Left lung (tissue), 4 donors: ENCODE measurements at regions not wholly inside any gene's neighbourhood (a gene's known extent, or its start where the extent isn't known, plus 50 kb on each side); places are given as distances from the start of the nearest gene placed in this dataset.

Experiments used
- ATAC-seq: fragments of 200-7000 bp; cut with Tn5 transposase; one replicate; pipeline ENCODE4 v1.9.1; 2020; ENCODE audit warnings: moderate library complexity
- DNase-seq, 4 donors: peaks; one replicate each; pipeline ENCODE4 v3.0.0-alpha.2; 2013 to 2020
- H3K27ac ChIP-seq, 2 donors: fragments of 200-600 bp; sonication (generic) in 1 of 2; one replicate each; pipeline versions ENCODE4 v1.5.0 to v1.8.0; 2020 to 2021
- H3K27me3 ChIP-seq, 2 donors: fragments of 200-600 bp; sonication (generic) in 1 of 2; one replicate each; pipeline versions ENCODE4 v1.5.0 to v1.8.0; 2020 to 2021
- H3K36me3 ChIP-seq, 2 donors: fragments of 200-600 bp; sonication (generic) in 1 of 2; one replicate each; pipeline versions ENCODE4 v1.5.0 to v1.8.0; 2020 to 2021
- H3K4me1 ChIP-seq, 2 donors: fragments of 200-600 bp; one replicate each; pipeline ENCODE4 v1.8.0; 2021
- H3K4me3 ChIP-seq, 2 donors: fragments of 200-600 bp; sonication (generic) in 1 of 2; one replicate each; pipeline versions ENCODE4 v1.5.0 to v1.8.0; 2020 to 2021; ENCODE audit warnings: mild to moderate bottlenecking in 1 of 2
- H3K9me3 ChIP-seq, 2 donors: fragments of 200-600 bp; sonication (generic) in 1 of 2; one replicate each; pipeline versions ENCODE4 v1.5.0 to v1.8.0; 2020 to 2021
- intact Hi-C, 2 donors: fragments of 100-400 bp; cut with DNase I; formaldehyde crosslinking; loops; one replicate each; pipeline versions ENCODE4 v1.11.2 to v1.14.2; 2022
- TF ChIP-seq, protein P1 (sequence below), 2 donors: fragments of 200-600 bp; sonication (generic) in 1 of 2; IDR thresholded peaks; one replicate each; pipeline versions ENCODE4 v1.5.0 to v1.8.0; 2021; ENCODE audit warnings: antibody characterized with exemption in 2 of 2
- donor health status: DM: no; HTN: yes; CAD: no.
- donor health status: DM: no; HTN: no; CAD: no.

DNA sequence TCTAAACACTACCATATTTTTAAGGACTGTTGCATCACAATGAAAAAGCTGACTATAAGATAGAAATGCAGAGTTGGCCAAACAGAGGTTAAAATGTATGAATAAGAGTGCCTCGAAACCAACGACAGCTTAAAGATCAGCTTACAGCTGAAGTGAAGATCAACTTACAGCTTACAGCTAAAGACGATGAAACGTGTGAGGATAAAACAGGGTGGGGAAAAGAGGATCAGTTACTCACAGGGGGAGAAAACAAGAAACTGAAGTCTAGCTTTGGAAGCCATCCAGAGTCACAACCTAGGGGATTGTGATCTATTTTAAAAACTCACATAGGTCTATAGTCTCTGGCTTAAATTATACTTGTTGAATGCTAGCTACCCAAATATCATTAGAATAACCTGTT lies 220.0 kb downstream of the SNCAIP start:
- TF ChIP-seq, protein P1, sequence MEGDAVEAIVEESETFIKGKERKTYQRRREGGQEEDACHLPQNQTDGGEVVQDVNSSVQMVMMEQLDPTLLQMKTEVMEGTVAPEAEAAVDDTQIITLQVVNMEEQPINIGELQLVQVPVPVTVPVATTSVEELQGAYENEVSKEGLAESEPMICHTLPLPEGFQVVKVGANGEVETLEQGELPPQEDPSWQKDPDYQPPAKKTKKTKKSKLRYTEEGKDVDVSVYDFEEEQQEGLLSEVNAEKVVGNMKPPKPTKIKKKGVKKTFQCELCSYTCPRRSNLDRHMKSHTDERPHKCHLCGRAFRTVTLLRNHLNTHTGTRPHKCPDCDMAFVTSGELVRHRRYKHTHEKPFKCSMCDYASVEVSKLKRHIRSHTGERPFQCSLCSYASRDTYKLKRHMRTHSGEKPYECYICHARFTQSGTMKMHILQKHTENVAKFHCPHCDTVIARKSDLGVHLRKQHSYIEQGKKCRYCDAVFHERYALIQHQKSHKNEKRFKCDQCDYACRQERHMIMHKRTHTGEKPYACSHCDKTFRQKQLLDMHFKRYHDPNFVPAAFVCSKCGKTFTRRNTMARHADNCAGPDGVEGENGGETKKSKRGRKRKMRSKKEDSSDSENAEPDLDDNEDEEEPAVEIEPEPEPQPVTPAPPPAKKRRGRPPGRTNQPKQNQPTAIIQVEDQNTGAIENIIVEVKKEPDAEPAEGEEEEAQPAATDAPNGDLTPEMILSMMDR (IDR thresholded peaks at IDR 0.05): no peak
- no peak overlapping the region for H3K4me3 ChIP-seq
- H3K36me3 ChIP-seq: no peaks in the 10 kb centered on the region
- H3K9me3 ChIP-seq: no peaks in the 10 kb centered on the region
- H3K27me3 ChIP-seq: no peaks in the 10 kb centered on the region
- intact Hi-C loops: no loop called here
- H3K4me1 ChIP-seq: no peaks in the 10 kb centered on the region
- no peak overlapping the region for H3K27ac ChIP-seq
- DNase-seq (no peak), ATAC-seq (no peak)

DNA sequence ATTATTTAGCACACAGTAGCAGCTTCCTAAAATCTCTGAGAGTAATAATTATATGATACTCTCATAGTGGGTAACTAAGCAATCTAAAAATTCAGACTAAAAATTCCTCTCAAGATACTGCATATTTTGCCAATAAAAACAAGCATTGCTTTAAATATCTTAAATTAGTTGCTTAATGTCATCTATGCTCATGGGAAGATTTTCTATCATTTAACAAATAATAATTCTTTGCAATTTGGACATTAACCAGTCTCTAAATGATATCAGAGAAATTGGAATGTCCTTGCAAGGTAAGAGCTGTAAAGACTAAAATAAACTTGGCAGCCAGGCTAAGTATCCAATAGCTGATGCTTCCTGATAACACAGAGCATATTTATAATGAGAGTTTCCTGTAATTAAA lies 221.8 kb downstream of the SNCAIP start:
- no peaks in the 10 kb centered on the region for H3K9me3 ChIP-seq
- ATAC-seq (no peak), DNase-seq (no peak)
- TF ChIP-seq, protein P1 (IDR thresholded peaks at IDR 0.05): no peak
- H3K4me1 ChIP-seq: no peaks in the 10 kb centered on the region
- H3K4me3 ChIP-seq: no peak overlapping the region
- H3K27ac ChIP-seq: no peak overlapping the region
- no peaks in the 10 kb centered on the region for H3K27me3 ChIP-seq
- intact Hi-C loops: no loop called here
- no peaks in the 10 kb centered on the region for H3K36me3 ChIP-seq

DNA sequence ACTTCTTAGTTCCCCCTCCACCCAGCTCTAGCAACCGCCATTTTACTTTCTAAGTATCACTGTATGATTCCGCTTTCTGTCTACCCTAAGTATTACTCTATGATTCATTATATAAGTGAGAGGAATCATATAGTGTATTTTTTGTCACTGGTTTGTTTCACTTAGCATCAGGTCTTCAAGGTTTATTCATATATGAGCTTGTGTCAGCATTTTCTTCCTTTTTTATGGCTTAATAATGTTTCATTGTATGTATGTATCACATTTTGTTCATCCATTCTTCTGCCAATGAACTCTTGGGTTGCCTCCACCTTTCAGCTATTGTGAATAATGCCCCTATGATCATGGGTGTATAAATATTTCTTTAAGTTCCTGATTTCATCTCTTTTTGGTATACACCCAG lies 222.8 kb downstream of the SNCAIP start:
- DNase-seq: no peak
- no peak for ATAC-seq

DNA sequence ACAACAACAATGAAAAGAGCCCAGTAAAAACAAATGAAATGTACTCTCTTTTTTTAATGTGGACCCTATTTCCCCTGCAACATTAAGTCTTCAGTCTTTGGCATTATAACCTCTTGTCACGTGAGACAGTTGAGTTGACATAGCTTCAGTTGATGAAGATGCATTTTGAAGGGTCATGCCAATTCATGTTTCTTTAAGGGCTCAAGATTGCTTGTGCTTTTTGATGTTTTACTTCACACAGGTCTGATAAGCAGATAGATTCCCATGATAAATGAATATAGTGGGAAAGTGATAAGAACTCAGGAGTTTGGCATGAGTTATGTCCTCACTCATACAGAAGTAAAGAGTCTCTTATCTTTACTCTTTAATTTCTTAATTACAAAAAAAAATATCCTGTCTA lies 229.4 kb downstream of the SNCAIP start:
- TF ChIP-seq, protein P1 (IDR thresholded peaks at IDR 0.05): no peak
- no peak overlapping the region for H3K4me3 ChIP-seq
- ATAC-seq (no peak), DNase-seq (no peak)
- no peaks in the 10 kb centered on the region for H3K36me3 ChIP-seq
- intact Hi-C loops: no loop called here
- H3K4me1 ChIP-seq: no peaks in the 10 kb centered on the region
- H3K27ac ChIP-seq: no peak overlapping the region
- no peaks in the 10 kb centered on the region for H3K9me3 ChIP-seq
- no peaks in the 10 kb centered on the region for H3K27me3 ChIP-seq

More for the DNA sequence above, 222.8 kb downstream of the SNCAIP start:
- Histone ChIP-seq H3K36me3 (no peaks in the 10 kb centered on the region), H3K27me3 (no peaks in the 10 kb centered on the region), H3K4me1 (no peaks in the 10 kb centered on the region), H3K9me3 (no peaks in the 10 kb centered on the region), H3K4me3 (no peak overlapping the region), H3K27ac (no peak overlapping the region)
- TF ChIP-seq, protein P1 (IDR thresholded peaks at IDR 0.05): no peak
- intact Hi-C loops: no loop called here

DNA sequence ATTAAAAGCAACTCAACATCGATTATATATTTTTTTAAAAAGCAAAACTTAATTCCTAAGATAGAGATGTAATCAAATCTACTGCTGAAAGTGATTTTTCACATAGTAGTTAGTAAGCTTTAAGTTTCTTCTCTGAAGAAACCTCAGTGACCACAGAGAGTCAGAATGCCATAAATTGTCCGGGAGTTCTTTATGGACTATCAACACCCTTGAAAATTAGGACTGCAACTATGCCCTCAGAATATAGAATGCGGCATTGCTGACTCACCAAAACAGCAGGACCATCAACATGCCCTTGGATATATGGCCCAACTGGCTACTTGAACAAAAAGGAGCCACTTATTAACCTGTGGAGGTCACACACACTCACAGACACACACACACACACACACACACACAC lies 228.9 kb upstream of the SNX2 start:
- Histone ChIP-seq H3K27ac (no peak overlapping the region), H3K9me3 (no peaks in the 10 kb centered on the region), H3K4me1 (no peaks in the 10 kb centered on the region), H3K4me3 (no peak overlapping the region), H3K36me3 (no peaks in the 10 kb centered on the region), H3K27me3 (no peaks in the 10 kb centered on the region)
- TF ChIP-seq, protein P1 (IDR thresholded peaks at IDR 0.05): no peak
- no peak for ATAC-seq
- intact Hi-C loops: no loop called here
- DNase-seq: no peak
